GM13976 (cell line): ENCODE measurements at regions not wholly inside any gene's neighbourhood (a gene's known extent, or its start where the extent isn't known, plus 50 kb on each side); places are given as distances from the start of the nearest gene placed in this dataset.
"Not testable (repeated sequence)": the region's sequence is repeated elsewhere in the genome, so short reads cannot be mapped to it uniquely, and the experiment has no call there.

Experiments
- DNase-seq: peaks from one replicate; pipeline ENCODE4 v3.0.0; 2012; ENCODE audit warnings: low spot score
- CTCF ChIP-seq: IDR thresholded peaks from 2 replicates; pipeline ENCODE4 v1.5.1; 2012; ENCODE audit warnings: borderline replicate concordance, mild to moderate bottlenecking; ENCODE audit not compliant: insufficient read depth; ENCODE audit errors: extremely low read depth, missing control alignments, control extremely low read depth
- in situ Hi-C: fragments of 300-500 bp; cut with MboI; formaldehyde crosslinking; loops from one replicate; pipeline ENCODE4 v1.12.0; 2022; ENCODE audit warnings: low sequenced_read_pairs, mixed read lengths, inconsistent platforms; ENCODE audit not compliant: unreplicated experiment

GRCh38 chr3:8353364-8353763 lies 148.3 kb upstream of the LMCD1 start:
- in situ Hi-C loops = no loop called here
- DNase-seq = no peak
- TF ChIP-seq CTCF = no peak

GRCh38 chr3:8355346-8355745 lies 146.3 kb upstream of the LMCD1 start:
- DNase-seq = no peak
- in situ Hi-C loops = no loop called here
- no peak for TF ChIP-seq CTCF

- DNase-seq, in situ Hi-C loops: not testable (repeated sequence)
These were observed 145.6 kb upstream of the LMCD1 start for GRCh38 chr3:8356066-8356465.

- in situ Hi-C loops = no loop called here
These were observed 143.8 kb upstream of the LMCD1 start for GRCh38 chr3:8357859-8358258.

GRCh38 chr3:8359133-8359532 lies 142.5 kb upstream of the LMCD1 start:
- TF ChIP-seq CTCF = no peak
- DNase-seq = no peak
- in situ Hi-C loops = no loop called here

More at GRCh38 chr3:8357859-8358258, 143.8 kb upstream of the LMCD1 start:
- TF ChIP-seq CTCF = no peak
- no peak for DNase-seq

GRCh38 chr3:8363200-8363599 lies 138.4 kb upstream of the LMCD1 start:
- in situ Hi-C loops = no loop called here
- DNase-seq = no peak

GRCh38 chr3:8365541-8365940 lies 136.1 kb upstream of the LMCD1 start:
- TF ChIP-seq CTCF = no peak
- in situ Hi-C loops = no loop called here
- no peak for DNase-seq

More at GRCh38 chr3:8363200-8363599, 138.4 kb upstream of the LMCD1 start:
- no peak for TF ChIP-seq CTCF
